Hematopoietic multipotent progenitor cell treated with erythropoietin and hydrocortisone succinate and interleukin-3 and kit ligand, for 4 days (in vitro differentiated cells): ENCODE measurements at regions not wholly inside any gene's neighbourhood (a gene's known extent, or its start where the extent isn't known, plus 50 kb on each side); places are given as distances from the start of the nearest gene placed in this dataset.

Experiments
- DNase-seq: peaks from one replicate; pipeline ENCODE4 v3.0.0-alpha.2; 2015

GRCh38 chrX:151796576-151796975 lies 62.0 kb downstream of the CNGA2 start:
- DNase-seq: no peak

GRCh38 chrX:151801980-151802379 lies 67.4 kb downstream of the CNGA2 start:
- peak; percentile 1 for DNase-seq

- no peak for DNase-seq
Measured at GRCh38 chrX:151806967-151807540, 72.5 kb downstream of the CNGA2 start.

GRCh38 chrX:151812661-151813060 lies 78.1 kb downstream of the CNGA2 start:
- DNase-seq: no peak

- no peak for DNase-seq
Measured at GRCh38 chrX:151814767-151815166, 80.2 kb downstream of the CNGA2 start.

GRCh38 chrX:151815398-151815797 lies 80.9 kb downstream of the CNGA2 start:
- DNase-seq: no peak

GRCh38 chrX:151816934-151817333 lies 82.4 kb downstream of the CNGA2 start:
- DNase-seq: no peak

GRCh38 chrX:151818828-151819227 lies 84.3 kb downstream of the CNGA2 start:
- no peak for DNase-seq

GRCh38 chrX:151821226-151821625 lies 86.7 kb downstream of the CNGA2 start:
- DNase-seq: no peak

- DNase-seq: no peak
Measured at GRCh38 chrX:151825007-151825406, 87.7 kb upstream of the MAGEA4 start.

- DNase-seq: no peak
Measured at GRCh38 chrX:151825925-151826485, 86.7 kb upstream of the MAGEA4 start.

- no peak for DNase-seq
Measured at GRCh38 chrX:151828439-151829080, 84.1 kb upstream of the MAGEA4 start.

GRCh38 chrX:151830911-151831310 lies 81.8 kb upstream of the MAGEA4 start:
- DNase-seq: no peak

GRCh38 chrX:151852294-151852693 lies 60.4 kb upstream of the MAGEA4 start:
- DNase-seq: no peak

- no peak for DNase-seq
Measured at GRCh38 chrX:151854726-151855495, 57.8 kb upstream of the MAGEA4 start.

- DNase-seq: no peak
Measured at GRCh38 chrX:151859481-151859880, 53.2 kb upstream of the MAGEA4 start.

GRCh38 chrX:151860827-151861226 lies 51.9 kb upstream of the MAGEA4 start:
- DNase-seq: no peak
